Fibroblast of villous mesenchyme (primary cell): ENCODE measurements at regions not wholly inside any gene's neighbourhood (a gene's known extent, or its start where the extent isn't known, plus 50 kb on each side); places are given as distances from the start of the nearest gene placed in this dataset.

Experiments
- DNase-seq: peaks from one replicate; pipeline ENCODE4 v3.0.0-alpha.2; 2010; ENCODE audit warnings: low read depth
- H3K4me3 ChIP-seq: 2 replicates; pipeline ENCODE4 v1.5.1; 2011; ENCODE audit warnings: low read depth, mild to moderate bottlenecking, low read length
- TF ChIP-seq, protein P1 (sequence below): IDR thresholded peaks from 2 replicates; pipeline ENCODE4 v1.5.1; 2012; ENCODE audit warnings: low read depth, mild to moderate bottlenecking, low read length; ENCODE audit not compliant: insufficient read depth

DNA sequence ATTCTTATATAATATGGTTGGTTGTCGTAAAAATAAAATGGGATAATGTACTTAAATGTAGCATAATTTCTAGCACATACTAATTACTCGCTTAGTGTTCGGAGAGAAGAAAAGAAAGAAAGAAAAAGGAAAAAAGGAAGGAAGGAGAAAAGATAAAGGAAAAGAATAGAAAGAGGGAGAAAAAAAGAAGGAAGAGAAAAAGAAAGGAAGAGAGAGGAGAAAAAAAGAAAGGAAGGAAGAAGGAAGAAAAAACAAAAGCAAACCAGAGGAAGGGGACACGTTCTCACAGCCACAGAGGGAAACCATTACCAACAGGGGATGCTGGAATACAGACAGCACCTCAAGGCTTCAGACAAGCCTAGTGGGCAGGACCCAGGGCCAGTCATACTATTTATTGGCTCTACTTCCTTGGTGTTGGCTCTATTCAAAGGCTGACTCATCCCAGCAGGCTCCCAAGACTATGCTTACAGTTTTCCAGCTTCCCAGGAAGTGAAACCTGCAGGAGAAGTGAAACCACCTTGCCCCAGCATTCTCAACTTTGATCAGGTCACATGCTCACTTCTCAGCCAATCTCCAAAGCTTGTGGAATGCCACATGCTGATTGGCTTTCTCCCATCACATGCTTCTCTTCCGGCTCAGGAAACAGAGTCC lies 273.5 kb upstream of the IRX5 start:
- DNase-seq: no peak
- H3K4me3 ChIP-seq: no peak overlapping the region
- TF ChIP-seq, protein P1, sequence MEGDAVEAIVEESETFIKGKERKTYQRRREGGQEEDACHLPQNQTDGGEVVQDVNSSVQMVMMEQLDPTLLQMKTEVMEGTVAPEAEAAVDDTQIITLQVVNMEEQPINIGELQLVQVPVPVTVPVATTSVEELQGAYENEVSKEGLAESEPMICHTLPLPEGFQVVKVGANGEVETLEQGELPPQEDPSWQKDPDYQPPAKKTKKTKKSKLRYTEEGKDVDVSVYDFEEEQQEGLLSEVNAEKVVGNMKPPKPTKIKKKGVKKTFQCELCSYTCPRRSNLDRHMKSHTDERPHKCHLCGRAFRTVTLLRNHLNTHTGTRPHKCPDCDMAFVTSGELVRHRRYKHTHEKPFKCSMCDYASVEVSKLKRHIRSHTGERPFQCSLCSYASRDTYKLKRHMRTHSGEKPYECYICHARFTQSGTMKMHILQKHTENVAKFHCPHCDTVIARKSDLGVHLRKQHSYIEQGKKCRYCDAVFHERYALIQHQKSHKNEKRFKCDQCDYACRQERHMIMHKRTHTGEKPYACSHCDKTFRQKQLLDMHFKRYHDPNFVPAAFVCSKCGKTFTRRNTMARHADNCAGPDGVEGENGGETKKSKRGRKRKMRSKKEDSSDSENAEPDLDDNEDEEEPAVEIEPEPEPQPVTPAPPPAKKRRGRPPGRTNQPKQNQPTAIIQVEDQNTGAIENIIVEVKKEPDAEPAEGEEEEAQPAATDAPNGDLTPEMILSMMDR: no peak

DNA sequence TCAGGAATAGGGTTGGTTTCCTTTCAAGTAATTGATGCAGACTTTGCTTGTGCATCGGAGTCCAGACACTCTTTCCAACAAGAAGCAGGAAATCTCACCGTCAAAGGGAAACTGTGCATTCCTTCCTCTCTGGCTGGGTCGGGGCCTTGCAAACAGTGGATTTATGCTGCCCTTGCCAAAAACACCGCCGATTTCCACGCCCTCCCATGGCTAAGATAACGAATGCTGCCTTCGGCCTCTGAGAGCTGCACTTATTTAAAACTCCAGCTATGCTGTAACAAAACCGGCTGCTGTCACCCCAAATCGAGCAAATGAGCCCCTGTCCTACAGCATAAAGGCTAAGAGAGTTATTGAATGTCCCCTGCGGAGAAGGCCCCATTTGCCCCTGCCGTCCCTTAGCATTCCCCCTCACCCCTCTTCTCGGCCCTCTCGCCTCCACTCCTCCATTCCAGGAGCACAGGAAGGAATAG lies 275.5 kb upstream of the IRX5 start:
- TF ChIP-seq, protein P1: no peak
- no peak overlapping the region for H3K4me3 ChIP-seq
- no peak for DNase-seq

DNA sequence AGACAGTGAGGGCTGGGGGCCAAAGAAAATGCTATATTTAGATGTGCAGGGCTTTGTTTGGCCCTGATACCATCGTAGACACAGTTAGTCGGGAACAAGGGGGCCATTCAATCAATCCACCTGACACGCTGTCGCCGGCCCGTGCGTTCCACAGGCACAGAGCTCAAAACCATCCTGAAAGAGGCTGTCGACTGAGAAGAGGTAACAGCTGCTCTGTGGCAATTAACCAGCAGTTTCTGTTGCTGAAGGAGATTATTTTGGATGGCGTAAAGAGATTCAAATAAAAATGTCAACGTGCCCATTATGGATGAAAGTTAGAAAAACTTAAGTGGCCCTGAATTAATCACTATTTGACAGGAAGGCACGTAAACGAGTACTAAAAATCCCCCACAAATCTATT lies 276.2 kb upstream of the IRX5 start:
- DNase-seq: no peak
- TF ChIP-seq, protein P1: no peak
- no peak overlapping the region for H3K4me3 ChIP-seq

DNA sequence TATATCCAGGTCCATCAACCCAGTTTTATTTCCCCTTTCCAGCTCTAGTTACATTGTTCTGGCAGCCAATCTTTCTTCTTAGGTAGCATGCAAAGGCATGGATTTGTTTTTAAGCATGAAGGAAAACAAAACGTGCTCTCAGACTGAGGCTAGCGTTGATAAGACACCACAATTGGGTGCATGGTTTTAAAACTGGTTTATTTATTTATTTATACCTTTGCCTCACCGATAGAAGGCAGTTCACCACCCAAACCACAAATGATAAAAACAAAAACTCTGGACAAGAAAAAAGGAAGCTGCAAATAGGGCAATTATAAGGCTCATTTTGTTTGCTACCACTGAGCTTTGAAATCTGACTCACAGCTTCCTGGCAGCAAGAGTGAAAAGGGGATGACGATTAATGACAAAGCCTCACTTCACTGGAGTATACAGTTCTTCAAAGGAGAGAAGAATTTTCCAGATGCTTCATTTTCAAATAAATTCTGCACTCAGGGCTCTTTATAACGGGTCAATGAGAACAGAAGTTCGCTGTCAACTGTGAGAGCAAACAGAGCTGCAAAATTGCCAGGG lies 278.4 kb upstream of the IRX5 start:
- TF ChIP-seq, protein P1: no peak
- no peak overlapping the region for H3K4me3 ChIP-seq
- DNase-seq: no peak

DNA sequence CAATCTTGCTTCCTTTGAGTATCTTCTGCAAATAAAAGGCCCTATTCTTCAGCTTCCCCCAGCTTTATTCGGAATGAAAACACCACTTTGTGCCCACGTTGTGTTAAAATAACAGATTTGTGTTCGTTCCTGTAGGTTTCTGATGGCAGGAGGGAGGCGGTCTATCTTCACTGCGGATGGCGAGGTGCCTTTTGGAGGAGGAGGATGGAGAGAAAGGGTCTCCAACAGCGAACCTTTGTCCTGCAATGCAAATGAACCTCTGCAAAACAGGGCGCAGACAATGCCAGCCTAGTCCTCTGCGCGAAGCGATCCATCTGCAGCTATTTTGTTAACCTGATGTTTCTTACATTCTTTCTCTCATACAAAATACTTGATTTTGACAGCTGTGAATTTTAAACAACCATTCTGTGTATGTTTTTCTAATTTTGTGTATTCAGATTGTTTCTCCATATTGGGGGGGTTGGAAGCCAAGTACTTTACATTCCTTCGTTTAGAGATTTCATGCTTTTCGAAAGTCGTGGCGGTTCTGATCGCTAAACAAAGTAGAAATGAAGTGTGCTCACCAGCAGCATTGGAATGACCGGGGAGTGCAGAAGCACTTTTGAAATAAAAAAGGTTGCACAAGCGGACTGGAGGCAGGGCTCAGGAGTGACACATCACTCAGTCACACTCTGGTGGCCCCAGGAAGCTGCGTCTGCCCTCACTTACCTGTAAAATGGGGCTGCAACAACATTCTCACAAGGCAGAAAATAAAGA lies 279.0 kb upstream of the IRX5 start:
- H3K4me3 ChIP-seq: no peak overlapping the region
- no peak for DNase-seq
- TF ChIP-seq, protein P1: no peak

DNA sequence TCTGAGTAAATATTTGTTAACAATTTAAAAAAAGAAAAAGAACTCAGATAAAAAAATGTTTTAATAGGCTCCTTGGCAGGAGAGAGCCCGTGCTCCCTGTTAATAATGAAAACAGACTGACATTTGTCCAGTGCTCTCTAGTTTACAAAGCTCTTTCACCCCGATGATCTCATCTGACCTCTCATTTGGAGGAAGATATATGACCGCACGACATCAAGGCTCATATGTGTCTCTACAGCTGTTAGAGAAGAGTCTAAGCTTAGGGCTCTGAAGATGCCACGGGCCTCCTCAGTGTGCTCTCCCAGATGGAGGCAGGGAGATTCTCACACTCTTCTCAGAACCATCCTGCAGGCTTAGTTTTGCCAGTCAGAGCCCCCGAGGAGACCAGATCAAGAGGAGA lies 280.8 kb upstream of the IRX5 start:
- H3K4me3 ChIP-seq: no peak overlapping the region
- DNase-seq: no peak
- TF ChIP-seq, protein P1: no peak
